Motor neuron (in vitro differentiated cells): ENCODE measurements at regions not wholly inside any gene's neighbourhood (a gene's known extent, or its start where the extent isn't known, plus 50 kb on each side); places are given as distances from the start of the nearest gene placed in this dataset.

ENCODE experiments used
- ATAC-seq, 8 experiments: fragments of 200-7000 bp; cut with Tn5 transposase; replicated peaks in 6 of 8; 2 replicates each; pipeline ENCODE4 v1.8.0; 2021; ENCODE audit warnings: mild to moderate bottlenecking in 8 of 8, moderate library complexity in 8 of 8
- H3K27ac ChIP-seq, 2 donors: fragments of 250-450 bp; sonication (Bioruptor Pico); 2 replicates each; pipeline ENCODE4 v1.9.0; 2021; ENCODE audit warnings: antibody characterized with exemption in 2 of 2, mild to moderate bottlenecking in 2 of 2, moderate library complexity in 1 of 2
- H3K4me1 ChIP-seq, 2 donors: fragments of 250-450 bp; sonication (Bioruptor Pico); replicated peaks in 1 of 2; 2 replicates each; pipeline ENCODE4 v1.6.1; 2021; ENCODE audit warnings: antibody characterized with exemption in 2 of 2, mild to moderate bottlenecking in 2 of 2, moderate library complexity in 1 of 2
- H3K4me3 ChIP-seq, 5 donors: fragments of 250-450 bp; sonication (Bioruptor Pico); 2 replicates each; pipeline ENCODE4 v1.9.0; 2021; ENCODE audit warnings: antibody characterized with exemption in 5 of 5, mild to moderate bottlenecking in 5 of 5, moderate library complexity in 4 of 5
- WGBS, 10 experiments: fragments of 450-650 bp; shearing (Covaris generic); methylation state at CpG; one replicate each; pipeline ENCODE4 v1.0.0; 2022; 5-methylcytosine and 5-hydroxymethylcytosine counted together
- in situ Hi-C, 9 experiments: fragments of 400-800 bp; cut with MboI; loops; one replicate each; pipeline ENCODE4 v1.15.0; 2021; ENCODE audit warnings: low sequenced_read_pairs in 9 of 9, low pct_unique_long_range_greater_than_20kb in 2 of 9; ENCODE audit not compliant: unreplicated experiment in 9 of 9

DNA sequence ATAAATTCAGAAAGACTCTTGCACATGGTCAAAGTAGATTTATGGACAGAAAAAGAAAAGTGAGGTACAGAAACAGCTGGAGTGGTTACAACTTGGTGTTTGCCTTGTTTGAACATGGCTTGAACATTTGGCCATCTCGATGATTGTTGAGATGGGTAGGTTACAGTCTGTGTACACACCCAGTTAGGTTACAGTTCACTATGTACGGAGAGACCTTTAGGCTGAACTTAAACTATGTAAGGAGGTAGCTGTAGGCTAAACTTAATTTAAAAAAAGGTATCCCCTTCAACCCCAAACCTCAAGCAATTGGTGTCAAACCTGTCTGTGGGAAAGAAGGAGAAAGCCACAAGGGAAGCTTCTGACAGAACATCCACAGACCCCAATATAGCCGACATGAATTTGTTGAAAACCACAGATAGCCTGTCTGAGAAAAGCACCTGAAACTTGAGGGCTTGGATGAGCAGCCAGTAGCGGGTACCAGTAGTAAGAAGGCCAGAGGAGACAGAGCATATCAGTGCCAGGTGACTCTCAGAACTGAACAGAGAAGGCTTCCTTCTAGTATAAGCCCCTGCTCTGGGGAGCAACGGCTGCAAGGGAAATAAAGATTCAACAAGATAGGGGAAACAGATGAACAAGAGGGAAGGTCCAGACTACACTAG, 247.9 kb upstream of the GALNTL6 start:
- no peak overlapping the region for H3K4me3 ChIP-seq
- in situ Hi-C loops = no loop called here
- ATAC-seq = no peak
- WGBS, 10 experiments = 0 to 100% (median 35%) methylated on average over 1 to 5 of the region's 5 CpGs
- H3K4me1 ChIP-seq = no peaks in the 10 kb centered on the region
- no peak overlapping the region for H3K27ac ChIP-seq

DNA sequence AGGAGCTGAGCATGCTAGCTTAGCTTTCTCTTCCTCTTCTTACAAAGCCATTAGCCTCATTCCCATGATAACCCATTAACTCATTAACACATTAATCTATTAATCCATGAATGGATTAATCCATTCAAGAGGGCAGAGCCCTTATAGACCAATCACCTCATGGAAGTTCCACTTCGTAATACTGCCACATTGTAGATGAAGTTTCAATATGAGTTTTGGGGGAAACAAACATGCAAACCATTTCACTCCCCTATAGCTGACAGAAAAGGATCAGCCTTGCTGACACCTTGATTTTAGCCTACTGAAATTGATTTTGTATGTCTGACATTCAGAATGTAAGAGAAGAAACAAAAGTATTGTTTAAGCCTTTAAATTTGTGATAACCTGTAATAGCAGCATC, 251.8 kb upstream of the GALNTL6 start:
- Histone ChIP-seq H3K27ac (no peak overlapping the region), H3K4me1 (no peaks in the 10 kb centered on the region), H3K4me3 (no peak overlapping the region)
- 0 to 100% (median 80%) methylated on average over 1 of the region's 1 CpG; no CpG with 5 or more reads in 3 of the 10 experiments for WGBS, 10 experiments
- in situ Hi-C loops = no loop called here
- ATAC-seq = no peak

DNA sequence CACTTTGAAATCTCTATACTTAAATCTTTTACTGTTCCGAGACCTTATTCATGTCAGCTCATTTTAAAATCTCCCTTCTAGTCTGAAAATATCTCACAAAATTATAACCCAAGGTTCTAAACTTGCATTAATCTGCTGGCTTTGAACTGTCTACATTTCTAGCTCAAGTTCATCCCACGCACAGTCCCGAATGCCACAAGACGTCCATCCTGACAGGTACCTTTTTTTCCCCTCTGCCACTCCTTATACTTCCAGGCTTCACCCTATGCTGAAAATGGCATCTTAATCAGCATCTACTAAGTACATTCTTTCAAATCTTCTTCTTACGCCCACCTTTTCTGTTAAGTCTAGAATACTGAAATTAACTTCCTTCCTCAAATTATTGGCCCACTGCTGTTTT, 259.2 kb upstream of the GALNTL6 start:
- in situ Hi-C loops = no loop called here
- WGBS, 10 experiments = 18 to 100% (median 93%) methylated on average over 1 to 5 of the region's 5 CpGs

DNA sequence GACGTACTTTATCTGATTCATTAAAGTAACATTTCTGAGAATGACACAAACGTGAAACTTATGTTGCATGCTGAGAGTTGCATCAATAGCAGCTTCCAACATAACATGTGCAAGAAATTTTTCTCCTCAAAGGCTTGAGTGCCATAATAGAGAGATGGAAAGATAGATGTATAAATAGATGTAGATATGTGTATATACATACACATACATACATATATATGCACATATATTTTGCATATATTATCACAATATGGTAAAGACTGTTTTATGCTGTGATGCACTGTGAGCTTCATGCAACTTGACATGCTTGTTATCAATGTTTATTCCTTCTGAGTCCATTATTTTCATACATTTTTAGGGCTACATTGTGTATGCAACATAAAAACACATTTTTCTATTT, 270.6 kb upstream of the GALNTL6 start:
- Histone ChIP-seq H3K4me1 (no peaks in the 10 kb centered on the region), H3K4me3 (no peak overlapping the region), H3K27ac (no peak overlapping the region)
- ATAC-seq = peak in 1 of 8 experiments; percentile 95
- 0 to 92% (median 40%) methylated on average over 1 to 2 of the region's 2 CpGs; no CpG with 5 or more reads in 4 of the 10 experiments for WGBS, 10 experiments
- in situ Hi-C loops = no loop called here

More for the DNA sequence above, 259.2 kb upstream of the GALNTL6 start:
- H3K27ac ChIP-seq = no peak overlapping the region
- no peak for ATAC-seq
- H3K4me3 ChIP-seq = no peak overlapping the region
- H3K4me1 ChIP-seq = peaks cover 0 to 9% of the 10 kb centered on the region in 2 donors

DNA sequence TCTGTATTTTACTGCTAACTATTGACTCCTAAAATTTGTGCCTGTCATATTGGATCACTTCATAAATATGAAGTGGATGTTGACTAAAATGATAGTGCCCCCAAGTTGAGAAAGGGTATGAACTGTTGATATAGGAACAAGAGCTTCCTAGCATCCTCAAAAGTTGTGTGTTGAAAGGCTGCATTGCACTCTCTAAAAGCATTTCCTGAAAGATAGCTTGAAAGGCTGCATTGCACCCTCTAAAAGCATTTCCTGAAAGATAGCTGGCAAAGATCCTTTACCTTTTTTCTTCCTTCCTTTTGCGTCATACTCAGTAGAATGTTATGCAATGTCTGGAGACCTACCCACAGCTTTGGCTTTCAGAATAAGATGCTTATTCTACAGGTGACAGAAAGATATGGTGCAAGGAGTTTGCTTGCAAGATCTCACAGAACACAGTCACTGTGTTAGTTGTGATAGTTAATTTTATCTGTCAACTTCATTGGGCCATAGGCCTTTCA, 274.6 kb upstream of the GALNTL6 start:
- H3K27ac ChIP-seq = no peak overlapping the region
- WGBS, 10 experiments = 67 to 100% (median 90%) methylated on average over 1 of the region's 1 CpG; no CpG with 5 or more reads in 2 of the 10 experiments
- ATAC-seq = no peak
- H3K4me1 ChIP-seq = no peaks in the 10 kb centered on the region
- in situ Hi-C loops = no loop called here
- H3K4me3 ChIP-seq = no peak overlapping the region

DNA sequence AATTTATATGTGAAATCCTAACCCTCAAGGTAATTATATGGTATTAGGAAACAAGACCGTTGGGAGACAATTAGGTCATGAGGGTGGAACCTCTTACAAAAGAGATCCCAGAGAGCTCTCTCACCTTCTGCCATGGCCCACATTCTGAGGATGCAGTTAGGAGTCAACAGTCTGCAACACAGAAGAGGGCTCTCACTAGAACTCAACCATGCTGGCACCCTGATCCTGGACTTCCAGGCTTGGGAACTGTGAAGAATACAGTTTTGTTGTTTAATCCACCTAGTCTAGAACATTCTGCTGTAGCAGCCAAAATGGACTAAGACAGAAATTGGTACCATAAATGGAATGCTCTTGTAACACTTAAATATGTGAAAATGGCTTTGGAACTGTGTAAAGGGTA, 278.8 kb upstream of the GALNTL6 start:
- H3K4me3 ChIP-seq = no peak overlapping the region
- no peak for ATAC-seq
- no peaks in the 10 kb centered on the region for H3K4me1 ChIP-seq
- 0 to 100% (median 30%) methylated on average over 1 of the region's 1 CpG; no CpG with 5 or more reads in 6 of the 10 experiments for WGBS, 10 experiments
- in situ Hi-C loops = no loop called here
- H3K27ac ChIP-seq = no peak overlapping the region

DNA sequence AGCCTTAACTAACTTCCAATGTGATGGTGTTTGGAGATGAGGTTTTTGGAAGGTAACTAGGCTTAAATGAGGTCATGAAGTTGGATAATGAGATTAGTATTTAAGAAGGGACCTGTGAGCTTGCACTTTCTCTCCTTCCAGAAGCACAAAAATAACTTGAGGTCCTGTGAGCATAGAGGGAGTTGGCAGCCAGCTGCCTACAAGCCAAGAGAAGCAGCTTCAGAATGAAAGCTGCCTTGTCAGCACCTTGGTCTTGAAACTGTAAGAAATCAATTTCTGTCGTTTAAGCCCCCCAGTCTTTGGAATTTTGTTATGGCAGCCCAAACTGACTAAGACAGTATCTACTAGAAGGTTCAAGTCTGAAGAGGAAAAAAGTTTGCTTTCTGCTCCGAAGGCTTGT, 280.2 kb upstream of the GALNTL6 start:
- 0 to 100% (median 68%) methylated on average over 1 to 2 of the region's 2 CpGs; no CpG with 5 or more reads in 1 of the 10 experiments for WGBS, 10 experiments
- Histone ChIP-seq H3K4me3 (no peak overlapping the region), H3K27ac (no peak overlapping the region), H3K4me1 (no peaks in the 10 kb centered on the region)
- ATAC-seq = no peak
- in situ Hi-C loops = no loop called here

DNA sequence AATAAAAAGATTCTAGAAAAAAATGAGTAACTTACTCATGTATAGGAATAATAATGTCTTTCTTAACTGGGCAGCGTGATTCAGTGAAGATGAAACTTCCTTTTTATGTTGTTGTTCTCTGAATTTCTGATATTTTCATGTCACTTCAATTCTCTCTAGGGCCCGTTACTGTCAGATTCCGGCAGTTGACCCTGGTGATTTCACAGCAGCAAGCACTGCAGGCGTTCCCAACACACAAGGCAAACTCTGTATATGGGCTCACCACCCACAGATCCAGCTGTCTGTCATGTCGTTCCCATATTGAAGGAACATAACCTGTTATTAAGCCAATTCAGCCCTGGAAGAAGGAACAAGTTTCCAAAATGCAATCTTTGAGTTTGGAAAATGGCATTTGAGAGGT, 288.3 kb upstream of the GALNTL6 start:
- Histone ChIP-seq H3K27ac (no peak overlapping the region), H3K4me1 (no peaks in the 10 kb centered on the region), H3K4me3 (no peak overlapping the region)
- in situ Hi-C loops = no loop called here
- no peak for ATAC-seq
- 7 to 79% (median 54%) methylated on average over 2 to 5 of the region's 5 CpGs for WGBS, 10 experiments

DNA sequence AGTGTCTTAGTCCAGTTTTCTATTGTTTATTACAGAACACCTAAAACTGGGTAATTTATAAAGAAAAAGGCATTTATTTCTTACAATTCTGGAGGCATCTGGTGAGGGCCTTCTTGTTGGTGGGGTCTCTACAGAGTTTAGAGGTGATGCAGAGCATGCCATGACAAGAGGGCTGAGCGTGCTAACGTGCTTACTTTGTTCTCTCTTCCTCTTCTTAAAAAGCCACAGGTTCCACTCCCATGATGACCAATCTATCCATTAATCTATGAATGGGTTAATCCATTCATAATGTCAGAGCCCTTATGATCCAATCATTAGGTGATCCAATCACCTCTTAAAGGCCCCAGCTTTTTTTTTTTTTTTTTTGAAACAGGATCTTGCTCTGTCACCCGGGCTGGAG, 291.5 kb upstream of the GALNTL6 start:
- no peak for ATAC-seq
- Histone ChIP-seq H3K4me3 (no peak overlapping the region), H3K4me1 (no peaks in the 10 kb centered on the region), H3K27ac (no peak overlapping the region)
- WGBS, 10 experiments = 0 to 86% (median 34%) methylated on average over 1 to 3 of the region's 3 CpGs; no CpG with 5 or more reads in 2 of the 10 experiments
- in situ Hi-C loops = no loop called here

DNA sequence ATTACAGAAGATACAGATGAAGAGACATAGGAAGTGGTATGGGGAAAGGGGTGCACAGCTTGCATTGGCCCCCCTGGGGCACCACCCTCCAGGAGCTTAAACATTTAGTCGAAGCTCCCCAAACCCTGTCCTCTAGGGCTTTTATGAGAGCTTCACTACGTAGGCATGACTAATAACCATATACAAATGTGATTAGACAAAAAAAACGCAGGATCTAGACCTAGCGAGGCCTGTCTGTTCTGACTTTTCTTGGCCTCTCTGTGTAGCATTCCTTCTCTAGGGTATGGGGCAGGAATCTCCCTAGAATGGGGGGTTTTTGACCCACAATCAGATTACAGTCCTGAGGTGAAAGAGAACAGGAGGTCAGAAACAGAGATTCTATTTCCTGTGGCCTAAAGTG, 293.7 kb upstream of the GALNTL6 start:
- Histone ChIP-seq H3K4me3 (no peak overlapping the region), H3K27ac (no peak overlapping the region), H3K4me1 (no peaks in the 10 kb centered on the region)
- no peak for ATAC-seq
- in situ Hi-C loops = no loop called here
- 0 to 100% (median 82%) methylated on average over 1 to 4 of the region's 4 CpGs; no CpG with 5 or more reads in 1 of the 10 experiments for WGBS, 10 experiments

DNA sequence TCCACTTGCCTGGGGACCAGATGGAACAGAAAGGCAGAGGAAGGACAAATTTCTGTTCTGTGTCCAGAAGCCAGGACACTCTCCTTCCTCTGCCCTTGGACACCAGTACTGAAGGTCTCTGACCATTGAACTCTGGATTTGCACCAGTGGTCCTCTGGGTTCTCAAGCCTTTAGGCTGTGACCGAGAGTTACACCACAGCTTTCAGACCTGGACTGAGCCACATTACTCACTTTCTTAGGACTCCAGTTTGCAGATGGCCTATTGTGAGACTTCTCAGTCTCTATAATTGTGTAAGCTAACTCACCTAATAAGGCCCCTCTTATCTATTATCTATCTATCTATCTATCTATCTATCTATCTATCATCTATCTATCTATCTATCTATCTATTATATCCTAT, 295.3 kb upstream of the GALNTL6 start:
- no peaks in the 10 kb centered on the region for H3K4me1 ChIP-seq
- in situ Hi-C loops = no loop called here
- no peak overlapping the region for H3K27ac ChIP-seq
- no peak for ATAC-seq
- WGBS, 10 experiments = 0 to 100% (median 86%) methylated on average over 1 of the region's 1 CpG; no CpG with 5 or more reads in 6 of the 10 experiments
- no peak overlapping the region for H3K4me3 ChIP-seq

DNA sequence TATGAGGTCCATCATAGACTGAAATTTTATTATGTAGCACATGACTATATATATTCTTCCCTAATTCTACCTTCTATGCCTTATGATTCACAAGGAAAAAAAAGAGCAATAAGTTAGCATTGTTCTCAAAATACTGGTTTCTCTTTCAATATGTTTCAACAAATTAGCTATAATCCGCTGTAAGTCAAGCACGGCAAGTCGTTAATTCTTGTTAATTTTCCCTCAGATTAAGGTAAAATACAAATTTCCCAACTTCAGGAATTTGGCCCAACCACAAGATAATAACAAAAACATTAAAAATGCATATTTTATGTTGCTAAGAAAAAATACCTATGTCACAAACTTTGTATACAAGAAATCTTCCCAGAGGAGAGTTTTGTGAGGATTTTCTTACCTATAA, 296.5 kb upstream of the GALNTL6 start:
- no peak overlapping the region for H3K27ac ChIP-seq
- H3K4me3 ChIP-seq = no peak overlapping the region
- WGBS, 10 experiments = 3 to 100% (median 61%) methylated on average over 1 to 3 of the region's 3 CpGs; no CpG with 5 or more reads in 1 of the 10 experiments
- ATAC-seq = no peak
- H3K4me1 ChIP-seq = no peaks in the 10 kb centered on the region
- in situ Hi-C loops = no loop called here

DNA sequence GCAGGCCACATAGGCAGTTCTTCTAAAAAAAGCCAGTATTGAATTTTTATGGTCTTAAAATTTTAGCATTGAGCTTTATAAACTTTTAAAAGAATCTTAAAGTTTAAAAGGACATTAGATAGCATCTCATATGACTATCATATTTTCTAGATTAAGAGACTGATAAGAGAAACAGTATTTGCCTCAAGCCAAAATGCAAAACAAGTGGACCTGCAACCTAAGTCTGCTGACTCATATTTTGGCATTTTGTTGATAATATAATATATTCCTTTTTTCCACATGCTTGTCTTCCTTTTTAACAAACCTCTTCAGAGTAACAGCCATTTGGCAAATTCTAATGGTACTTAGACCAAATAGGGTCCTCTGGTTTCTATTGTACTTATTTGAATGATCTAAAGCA, 328.5 kb upstream of the GALNTL6 start:
- in situ Hi-C loops = no loop called here
- no peak for ATAC-seq
- Histone ChIP-seq H3K4me3 (no peak overlapping the region), H3K27ac (no peak overlapping the region), H3K4me1 (no peaks in the 10 kb centered on the region)

DNA sequence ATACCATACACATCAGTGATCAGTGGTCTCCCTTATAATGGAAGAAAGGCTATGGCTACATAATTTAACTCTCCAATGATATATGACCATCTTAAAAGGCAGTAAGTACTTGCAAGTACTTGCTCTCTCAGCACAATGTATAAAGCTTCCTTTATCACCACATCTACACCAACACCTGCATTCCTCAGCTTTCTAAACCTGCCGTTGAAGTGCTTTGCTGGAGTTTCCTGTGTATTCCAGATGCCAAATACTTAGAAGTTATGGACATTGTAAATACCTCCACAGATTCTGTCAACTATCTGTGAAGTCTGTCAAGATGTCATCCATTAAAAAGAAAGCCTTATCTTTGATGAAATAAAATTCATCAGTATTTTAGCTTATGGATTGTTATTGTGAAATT, 335.0 kb upstream of the GALNTL6 start:
- Histone ChIP-seq H3K4me3 (no peak overlapping the region), H3K27ac (no peak overlapping the region), H3K4me1 (peaks cover 0 to 4% of the 10 kb centered on the region in 2 donors)
- in situ Hi-C loops = no loop called here
- WGBS, 10 experiments = 14 to 100% (median 58%) methylated on average over 1 of the region's 1 CpG; no CpG with 5 or more reads in 4 of the 10 experiments
- ATAC-seq = no peak
